Gastrocnemius medialis (tissue), 4 donors: ENCODE measurements at regions not wholly inside any gene's neighbourhood (a gene's known extent, or its start where the extent isn't known, plus 50 kb on each side); places are given as distances from the start of the nearest gene placed in this dataset.

Source experiments
- ATAC-seq, 2 donors: fragments of 150-250 bp; one replicate each; pipeline ENCODE4 v1.9.1; 2016
- DNase-seq, 2 donors: peaks; one replicate each; pipeline ENCODE4 v3.0.0-alpha.2; 2019
- H3K27ac ChIP-seq, 4 donors: fragments of 200-600 bp; sonication (generic); 1 replicate in 1 of 4; 2 replicates in 3 of 4; pipeline ENCODE4 v1.5.1; 2016 to 2018; ENCODE audit warnings: mild to moderate bottlenecking in 2 of 4, moderate library complexity in 1 of 4
- H3K27me3 ChIP-seq, 3 donors: fragments of 200-600 bp; sonication (generic) in 2 of 3; 1 replicate in 1 of 3; 2 replicates in 2 of 3; pipeline versions ENCODE4 v1.5.1 to v1.6.0; 2016 to 2019; ENCODE audit warnings: mild to moderate bottlenecking in 1 of 3, moderate library complexity in 1 of 3
- H3K36me3 ChIP-seq, 2 donors: fragments of 200-600 bp; sonication (generic) in 1 of 2; one replicate each; pipeline ENCODE4 v1.5.1; 2017 to 2018
- H3K4me1 ChIP-seq, 2 donors: fragments of 200-600 bp; sonication (generic) in 1 of 2; one replicate each; pipeline ENCODE4 v1.5.1; 2016 to 2017; ENCODE audit warnings: mild to moderate bottlenecking in 2 of 2
- H3K4me3 ChIP-seq, 4 donors: fragments of 200-600 bp; sonication (generic) in 3 of 4; 1 replicate in 1 of 4; 2 replicates in 3 of 4; pipeline ENCODE4 v1.5.1; 2016 to 2019; ENCODE audit warnings: mild to moderate bottlenecking in 2 of 4
- H3K9me3 ChIP-seq, 3 donors: fragments of 200-600 bp; sonication (generic) in 2 of 3; 1 replicate in 1 of 3; 2 replicates in 2 of 3; pipeline ENCODE4 v1.5.1; 2016 to 2019
- POLR2A ChIP-seq, 2 donors: fragments of 450-650 bp; IDR thresholded peaks; one replicate each; pipeline ENCODE4 v1.6.1; 2017; ENCODE audit warnings: antibody characterized with exemption in 2 of 2, mild to moderate bottlenecking in 2 of 2, moderate library complexity in 2 of 2
- in situ Hi-C, 4 donors: fragments of 200-750 bp; cut with MboI; loops; one replicate each; pipeline versions ENCODE4 v1.15.0 to v1.8.0; 2017; ENCODE audit warnings: low sequenced_read_pairs in 4 of 4
- intact Hi-C: fragments of 100-400 bp; cut with DNase I; formaldehyde crosslinking; loops from one replicate; pipeline ENCODE4 v1.15.1; 2023; ENCODE audit warnings: low total_unique reads
- TF ChIP-seq, protein P1 (sequence below), 5 experiments: fragments of 450-650 bp in 3 of 5; fragments of 200-600 bp in 2 of 5; sonication (generic) in 2 of 5; IDR thresholded peaks in 4 of 5; conservative IDR thresholded peaks in 1 of 5; 1 replicate in 4 of 5; 2 replicates in 1 of 5; pipeline ENCODE4 v1.5.1; 2016 to 2019; ENCODE audit warnings: antibody characterized with exemption in 5 of 5, mild to moderate bottlenecking in 3 of 5, moderate library complexity in 3 of 5

DNA sequence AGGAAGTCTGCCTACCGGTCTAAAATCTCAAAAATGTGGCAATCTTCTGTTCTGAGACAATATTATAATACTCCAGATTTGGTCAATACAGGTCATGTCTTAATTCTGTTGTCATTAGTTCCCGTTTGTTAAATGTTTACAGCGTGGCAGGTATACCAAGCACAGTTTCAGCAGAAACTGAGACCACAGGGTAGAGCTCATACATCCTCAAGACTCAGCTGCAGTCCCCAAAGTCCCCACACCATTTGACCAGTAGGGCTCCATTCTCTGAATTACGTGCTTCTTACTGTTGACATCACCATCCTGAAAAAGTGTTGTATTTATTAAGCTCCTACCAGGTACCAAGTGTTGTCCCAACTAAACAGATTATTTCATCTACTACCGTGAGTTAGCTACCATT lies 157.1 kb downstream of the MC4R start:
- DNase-seq (no peak), ATAC-seq (no peak)
- intact Hi-C loops (no loop called here), in situ Hi-C loops (no loop called here)
- no peaks in the 10 kb centered on the region for H3K36me3 ChIP-seq
- no peak overlapping the region for H3K4me3 ChIP-seq
- no peaks in the 10 kb centered on the region for H3K27me3 ChIP-seq
- TF ChIP-seq, protein P1, sequence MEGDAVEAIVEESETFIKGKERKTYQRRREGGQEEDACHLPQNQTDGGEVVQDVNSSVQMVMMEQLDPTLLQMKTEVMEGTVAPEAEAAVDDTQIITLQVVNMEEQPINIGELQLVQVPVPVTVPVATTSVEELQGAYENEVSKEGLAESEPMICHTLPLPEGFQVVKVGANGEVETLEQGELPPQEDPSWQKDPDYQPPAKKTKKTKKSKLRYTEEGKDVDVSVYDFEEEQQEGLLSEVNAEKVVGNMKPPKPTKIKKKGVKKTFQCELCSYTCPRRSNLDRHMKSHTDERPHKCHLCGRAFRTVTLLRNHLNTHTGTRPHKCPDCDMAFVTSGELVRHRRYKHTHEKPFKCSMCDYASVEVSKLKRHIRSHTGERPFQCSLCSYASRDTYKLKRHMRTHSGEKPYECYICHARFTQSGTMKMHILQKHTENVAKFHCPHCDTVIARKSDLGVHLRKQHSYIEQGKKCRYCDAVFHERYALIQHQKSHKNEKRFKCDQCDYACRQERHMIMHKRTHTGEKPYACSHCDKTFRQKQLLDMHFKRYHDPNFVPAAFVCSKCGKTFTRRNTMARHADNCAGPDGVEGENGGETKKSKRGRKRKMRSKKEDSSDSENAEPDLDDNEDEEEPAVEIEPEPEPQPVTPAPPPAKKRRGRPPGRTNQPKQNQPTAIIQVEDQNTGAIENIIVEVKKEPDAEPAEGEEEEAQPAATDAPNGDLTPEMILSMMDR (IDR thresholded peaks at IDR 0.05 in 4 of 5, conservative IDR thresholded peaks at IDR 0.05 in 1 of 5), result no peak
- TF ChIP-seq POLR2A (IDR thresholded peaks at IDR 0.05), result no peak
- H3K27ac ChIP-seq, result no peak overlapping the region
- H3K4me1 ChIP-seq, result no peaks in the 10 kb centered on the region
- H3K9me3 ChIP-seq, result no peaks in the 10 kb centered on the region

- ATAC-seq (no peak), DNase-seq (no peak)
- Histone ChIP-seq H3K4me3 (no peak overlapping the region), H3K9me3 (no peaks in the 10 kb centered on the region), H3K4me1 (no peaks in the 10 kb centered on the region), H3K36me3 (no peaks in the 10 kb centered on the region), H3K27me3 (no peaks in the 10 kb centered on the region), H3K27ac (no peak overlapping the region)
- intact Hi-C loops, result no loop called here
- in situ Hi-C loops, result no loop called here
- TF ChIP-seq, protein P1 (IDR thresholded peaks at IDR 0.05 in 4 of 5, conservative IDR thresholded peaks at IDR 0.05 in 1 of 5), result no peak
- TF ChIP-seq POLR2A (IDR thresholded peaks at IDR 0.05), result no peak
Measured at GRCh38 chr18:60209042-60209441, 163.5 kb downstream of the MC4R start.

DNA sequence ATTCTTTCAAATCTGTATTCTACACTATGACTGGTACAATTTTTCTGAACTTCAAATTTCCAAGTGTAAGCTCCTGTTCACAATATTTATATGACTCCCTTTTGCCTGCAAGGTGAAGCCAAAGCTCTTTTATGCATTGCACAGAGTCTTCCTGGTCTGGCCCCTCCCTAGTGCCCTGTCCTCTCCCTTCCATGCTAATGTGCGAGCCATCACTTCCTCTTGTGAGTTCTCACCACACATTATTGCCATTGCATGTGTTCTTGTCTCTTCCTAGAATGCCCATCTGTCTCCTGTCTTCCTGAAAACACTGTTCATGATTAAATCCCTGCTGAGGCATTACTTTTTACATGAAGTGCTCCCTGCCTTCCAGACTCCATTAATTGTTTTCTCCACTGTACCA lies 169.9 kb downstream of the MC4R start:
- TF ChIP-seq, protein P1 (IDR thresholded peaks at IDR 0.05 in 4 of 5, conservative IDR thresholded peaks at IDR 0.05 in 1 of 5), result no peak
- TF ChIP-seq POLR2A (IDR thresholded peaks at IDR 0.05), result no peak

GRCh38 chr18:60200558-60200957 lies 172.0 kb downstream of the MC4R start:
- no peaks in the 10 kb centered on the region for H3K9me3 ChIP-seq
- no peak for DNase-seq
- TF ChIP-seq, protein P1 (IDR thresholded peaks at IDR 0.05 in 4 of 5, conservative IDR thresholded peaks at IDR 0.05 in 1 of 5), result no peak
- TF ChIP-seq POLR2A (IDR thresholded peaks at IDR 0.05), result no peak
- in situ Hi-C loops, result no loop called here
- no peaks in the 10 kb centered on the region for H3K4me1 ChIP-seq
- H3K27me3 ChIP-seq, result no peaks in the 10 kb centered on the region
- H3K4me3 ChIP-seq, result no peak overlapping the region
- intact Hi-C loops, result no loop called here
- H3K36me3 ChIP-seq, result no peaks in the 10 kb centered on the region
- no peak for ATAC-seq
- no peak overlapping the region for H3K27ac ChIP-seq

More for the DNA sequence above, 169.9 kb downstream of the MC4R start:
- no peaks in the 10 kb centered on the region for H3K4me1 ChIP-seq
- DNase-seq, result peak in 1 of 2 donors; percentile 14
- no peaks in the 10 kb centered on the region for H3K27me3 ChIP-seq
- H3K36me3 ChIP-seq, result no peaks in the 10 kb centered on the region
- no peak overlapping the region for H3K27ac ChIP-seq
- intact Hi-C loops, result no loop called here
- in situ Hi-C loops, result no loop called here
- H3K9me3 ChIP-seq, result no peaks in the 10 kb centered on the region
- no peak for ATAC-seq
- H3K4me3 ChIP-seq, result no peak overlapping the region

GRCh38 chr18:60199505-60199904 lies 173.1 kb downstream of the MC4R start:
- intact Hi-C loops, result no loop called here
- Histone ChIP-seq H3K9me3 (no peaks in the 10 kb centered on the region), H3K4me1 (no peaks in the 10 kb centered on the region), H3K27ac (no peak overlapping the region), H3K4me3 (no peak overlapping the region), H3K27me3 (no peaks in the 10 kb centered on the region), H3K36me3 (no peaks in the 10 kb centered on the region)
- no peak for ATAC-seq
- DNase-seq, result no peak
- TF ChIP-seq, protein P1 (IDR thresholded peaks at IDR 0.05 in 4 of 5, conservative IDR thresholded peaks at IDR 0.05 in 1 of 5), result no peak
- no peak for TF ChIP-seq POLR2A (IDR thresholded peaks at IDR 0.05)
- in situ Hi-C loops, result no loop called here
